ENCODE measurements at regions not wholly inside any gene's neighbourhood (a gene's known extent, or its start where the extent isn't known, plus 50 kb on each side); places are given as distances from the start of the nearest gene placed in this dataset.
"Not testable (repeated sequence)": the region's sequence is repeated elsewhere in the genome, so short reads cannot be mapped to it uniquely, and the experiment has no call there.

- no peak for DNase-seq (ENCODE audit: extremely low spot score)
- CTCF ChIA-PET = no interaction called here
These were observed 558.5 kb upstream of the DIAPH2 start for GRCh38 chrX:96126182-96126581.

DNA sequence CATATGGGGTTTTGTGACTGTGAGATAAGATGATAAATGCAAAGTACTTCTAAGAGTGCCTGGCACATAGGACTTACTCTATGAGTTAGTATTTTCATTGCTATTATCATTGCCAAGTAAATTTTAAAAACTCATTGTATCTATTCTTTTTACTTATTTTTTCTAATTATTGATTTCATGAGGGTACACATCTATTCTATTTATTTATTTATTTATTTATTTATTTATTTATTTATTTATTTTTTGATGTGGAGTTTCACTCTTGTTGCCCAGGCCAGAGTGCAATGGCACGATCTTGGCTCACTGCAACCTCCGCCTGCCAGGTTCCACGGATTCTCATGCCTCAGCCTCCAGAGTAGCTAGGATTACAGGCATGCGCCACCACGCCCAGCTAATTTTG, 556.6 kb upstream of the DIAPH2 start:
- DNase-seq (ENCODE audit: extremely low spot score); CTCF ChIA-PET; POLR2A ChIA-PET: not testable (repeated sequence)

More at GRCh38 chrX:96126182-96126581, 558.5 kb upstream of the DIAPH2 start:
- TF ChIP-seq CTCF (IDR thresholded peaks at IDR 0.05; ENCODE audit: control extremely low read depth, extremely low read depth, low read depth, missing control alignments) = no peak
- POLR2A ChIA-PET = no interaction called here

- CTCF ChIA-PET = no interaction called here
- TF ChIP-seq CTCF (IDR thresholded peaks at IDR 0.05; ENCODE audit: control extremely low read depth, extremely low read depth, low read depth, missing control alignments) = no peak
- DNase-seq (ENCODE audit: extremely low spot score) = no peak
- POLR2A ChIA-PET = no interaction called here
These were observed 543.8 kb upstream of the DIAPH2 start for GRCh38 chrX:96140796-96141195.

- CTCF ChIA-PET = no interaction called here
- DNase-seq (ENCODE audit: extremely low spot score) = no peak
- no peak for TF ChIP-seq CTCF (IDR thresholded peaks at IDR 0.05; ENCODE audit: control extremely low read depth, extremely low read depth, low read depth, missing control alignments)
- POLR2A ChIA-PET = no interaction called here
These were observed 537.0 kb upstream of the DIAPH2 start for GRCh38 chrX:96147681-96148080.

GRCh38 chrX:96170626-96171025, 514.0 kb upstream of the DIAPH2 start:
- no peak for DNase-seq (ENCODE audit: extremely low spot score)
- ChIA-PET POLR2A (interaction anchor here (0.5 kb wide), 1 partner anchor 149 kb away, joined by 4 read pairs; no protein-coding TSS in a partner anchor), CTCF (no interaction called here)
- TF ChIP-seq CTCF (IDR thresholded peaks at IDR 0.05; ENCODE audit: control extremely low read depth, extremely low read depth, low read depth, missing control alignments) = no peak

- DNase-seq (ENCODE audit: extremely low spot score) = no peak
- TF ChIP-seq CTCF (IDR thresholded peaks at IDR 0.05; ENCODE audit: control extremely low read depth, extremely low read depth, low read depth, missing control alignments) = no peak
- CTCF ChIA-PET = no interaction called here
- POLR2A ChIA-PET = no interaction called here
These were observed 507.7 kb upstream of the DIAPH2 start for GRCh38 chrX:96176921-96177320.

- CTCF ChIA-PET = no interaction called here
- POLR2A ChIA-PET = no interaction called here
- TF ChIP-seq CTCF (IDR thresholded peaks at IDR 0.05; ENCODE audit: control extremely low read depth, extremely low read depth, low read depth, missing control alignments) = no peak
- no peak for DNase-seq (ENCODE audit: extremely low spot score)
These were observed 503.0 kb upstream of the DIAPH2 start for GRCh38 chrX:96181605-96182004.
